ENCODE measurements at regions not wholly inside any gene's neighbourhood (a gene's known extent, or its start where the extent isn't known, plus 50 kb on each side); places are given as distances from the start of the nearest gene placed in this dataset.

GRCh38 chr14:36408388-36408787, 88.0 kb upstream of the MBIP start:
- DNase-seq = no peak

GRCh38 chr14:36405589-36406274, 85.3 kb upstream of the MBIP start:
- DNase-seq = no peak

GRCh38 chr14:36402867-36403266, 82.4 kb upstream of the MBIP start:
- DNase-seq = no peak

- DNase-seq = no peak
Measured at GRCh38 chr14:36398463-36399291, 78.2 kb upstream of the MBIP start.

GRCh38 chr14:36397357-36397756, 76.9 kb upstream of the MBIP start:
- DNase-seq = no peak

GRCh38 chr14:36396798-36397197, 76.4 kb upstream of the MBIP start:
- DNase-seq = no peak

GRCh38 chr14:36394593-36394992, 74.2 kb upstream of the MBIP start:
- no peak for DNase-seq

- no peak for DNase-seq
Measured at GRCh38 chr14:36390718-36391117, 70.3 kb upstream of the MBIP start.

- no peak for DNase-seq
Measured at GRCh38 chr14:36383767-36384431, 63.5 kb upstream of the MBIP start.

- DNase-seq = peak; percentile 90 to 94 (median 92)
Measured at GRCh38 chr14:36373982-36374673, 53.7 kb upstream of the MBIP start.
